Upper lobe of left lung (tissue), 4 donors: ENCODE measurements at regions not wholly inside any gene's neighbourhood (a gene's known extent, or its start where the extent isn't known, plus 50 kb on each side); places are given as distances from the start of the nearest gene placed in this dataset.

Experiments
- EP300 ChIP-seq, 4 donors: sonication (generic); formaldehyde crosslinking; IDR thresholded peaks; one replicate each; pipeline ENCODE4 v1.5.1; 2017; ENCODE audit warnings: antibody characterized with exemption in 4 of 4, control low read depth in 2 of 4
- POLR2AphosphoS5 ChIP-seq, 2 donors: sonication (generic); formaldehyde crosslinking; IDR thresholded peaks; one replicate each; pipeline ENCODE4 v1.5.1; 2017; ENCODE audit warnings: antibody characterized with exemption in 2 of 2
- TF ChIP-seq, protein P1 (sequence below), 6 experiments: fragments of 450-650 bp in 4 of 6; fragments of 200-600 bp in 2 of 6; sonication (generic) in 2 of 6; IDR thresholded peaks; one replicate each; pipeline ENCODE4 v1.5.1; 2016 to 2019; ENCODE audit warnings: antibody characterized with exemption in 6 of 6

DNA sequence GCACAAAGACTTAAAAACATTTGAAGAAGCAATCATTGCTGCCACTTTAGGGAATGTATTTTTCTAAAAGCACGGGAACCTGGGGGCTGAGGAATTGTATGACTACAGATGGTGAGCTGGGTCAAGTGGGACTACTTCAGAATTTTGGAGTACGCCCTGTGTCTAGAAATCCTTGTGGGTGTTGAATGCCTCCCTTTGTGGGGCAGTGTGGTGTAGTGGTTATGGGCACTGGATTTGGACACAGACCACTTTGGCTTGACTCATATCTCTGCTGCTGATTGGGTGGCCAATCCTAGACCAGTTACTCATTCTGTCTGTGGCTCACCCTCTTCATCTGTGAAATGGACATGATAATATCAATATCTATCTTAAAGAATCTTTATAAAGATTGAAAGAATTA, 155.0 kb upstream of the RPS6KA3 start:
- TF ChIP-seq, protein P1, sequence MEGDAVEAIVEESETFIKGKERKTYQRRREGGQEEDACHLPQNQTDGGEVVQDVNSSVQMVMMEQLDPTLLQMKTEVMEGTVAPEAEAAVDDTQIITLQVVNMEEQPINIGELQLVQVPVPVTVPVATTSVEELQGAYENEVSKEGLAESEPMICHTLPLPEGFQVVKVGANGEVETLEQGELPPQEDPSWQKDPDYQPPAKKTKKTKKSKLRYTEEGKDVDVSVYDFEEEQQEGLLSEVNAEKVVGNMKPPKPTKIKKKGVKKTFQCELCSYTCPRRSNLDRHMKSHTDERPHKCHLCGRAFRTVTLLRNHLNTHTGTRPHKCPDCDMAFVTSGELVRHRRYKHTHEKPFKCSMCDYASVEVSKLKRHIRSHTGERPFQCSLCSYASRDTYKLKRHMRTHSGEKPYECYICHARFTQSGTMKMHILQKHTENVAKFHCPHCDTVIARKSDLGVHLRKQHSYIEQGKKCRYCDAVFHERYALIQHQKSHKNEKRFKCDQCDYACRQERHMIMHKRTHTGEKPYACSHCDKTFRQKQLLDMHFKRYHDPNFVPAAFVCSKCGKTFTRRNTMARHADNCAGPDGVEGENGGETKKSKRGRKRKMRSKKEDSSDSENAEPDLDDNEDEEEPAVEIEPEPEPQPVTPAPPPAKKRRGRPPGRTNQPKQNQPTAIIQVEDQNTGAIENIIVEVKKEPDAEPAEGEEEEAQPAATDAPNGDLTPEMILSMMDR (IDR thresholded peaks at IDR 0.05): no peak
- no peak for TF ChIP-seq EP300 (IDR thresholded peaks at IDR 0.05)
- TF ChIP-seq POLR2AphosphoS5 (IDR thresholded peaks at IDR 0.05): no peak
